ENCODE measurements at regions not wholly inside any gene's neighbourhood (a gene's known extent, or its start where the extent isn't known, plus 50 kb on each side); places are given as distances from the start of the nearest gene placed in this dataset.

DNA sequence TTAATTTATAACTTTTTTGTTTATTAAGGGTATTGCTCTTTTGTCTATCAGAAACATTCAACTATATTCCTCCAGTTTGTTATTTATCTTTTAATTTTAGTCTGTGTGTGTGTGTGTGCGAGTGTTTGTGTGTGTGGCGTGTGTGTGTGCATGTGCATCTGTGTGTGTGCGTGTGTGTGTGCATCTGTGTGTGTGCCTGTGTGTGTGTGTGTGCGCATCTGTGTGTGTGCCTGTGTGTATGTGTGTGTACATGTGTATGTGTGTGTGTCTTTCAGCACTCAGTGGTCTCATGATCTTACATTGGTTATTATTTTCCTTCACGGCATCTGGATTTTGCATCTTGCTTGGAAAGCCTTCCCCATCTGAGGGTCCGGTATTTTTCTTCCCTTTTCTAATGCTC lies 281.1 kb upstream of the RTL1 start:
- no peak for TF ChIP-seq RAD21 (IDR thresholded peaks at IDR 0.05; ENCODE audit: low read length)
- no peak for TF ChIP-seq POLR2AphosphoS5 (IDR thresholded peaks at IDR 0.05; ENCODE audit: low read depth, low read length)
- TF ChIP-seq, protein P1, sequence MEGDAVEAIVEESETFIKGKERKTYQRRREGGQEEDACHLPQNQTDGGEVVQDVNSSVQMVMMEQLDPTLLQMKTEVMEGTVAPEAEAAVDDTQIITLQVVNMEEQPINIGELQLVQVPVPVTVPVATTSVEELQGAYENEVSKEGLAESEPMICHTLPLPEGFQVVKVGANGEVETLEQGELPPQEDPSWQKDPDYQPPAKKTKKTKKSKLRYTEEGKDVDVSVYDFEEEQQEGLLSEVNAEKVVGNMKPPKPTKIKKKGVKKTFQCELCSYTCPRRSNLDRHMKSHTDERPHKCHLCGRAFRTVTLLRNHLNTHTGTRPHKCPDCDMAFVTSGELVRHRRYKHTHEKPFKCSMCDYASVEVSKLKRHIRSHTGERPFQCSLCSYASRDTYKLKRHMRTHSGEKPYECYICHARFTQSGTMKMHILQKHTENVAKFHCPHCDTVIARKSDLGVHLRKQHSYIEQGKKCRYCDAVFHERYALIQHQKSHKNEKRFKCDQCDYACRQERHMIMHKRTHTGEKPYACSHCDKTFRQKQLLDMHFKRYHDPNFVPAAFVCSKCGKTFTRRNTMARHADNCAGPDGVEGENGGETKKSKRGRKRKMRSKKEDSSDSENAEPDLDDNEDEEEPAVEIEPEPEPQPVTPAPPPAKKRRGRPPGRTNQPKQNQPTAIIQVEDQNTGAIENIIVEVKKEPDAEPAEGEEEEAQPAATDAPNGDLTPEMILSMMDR (IDR thresholded peaks at IDR 0.05) = no peak

Data from SK-N-SH (cell line).